Heart left ventricle (tissue), 13 donors: ENCODE measurements at regions not wholly inside any gene's neighbourhood (a gene's known extent, or its start where the extent isn't known, plus 50 kb on each side); places are given as distances from the start of the nearest gene placed in this dataset.

Source experiments
- POLR2A ChIP-seq, 2 donors: fragments of 450-650 bp; IDR thresholded peaks; one replicate each; pipeline ENCODE4 v1.6.1; 2017; ENCODE audit warnings: antibody characterized with exemption in 2 of 2, mild to moderate bottlenecking in 2 of 2, moderate library complexity in 2 of 2
- TF ChIP-seq, protein P1 (sequence below), 12 donors: fragments of 200-600 bp; sonication (generic) in 4 of 12; IDR thresholded peaks; one replicate each; pipeline versions ENCODE4 v1.5.0 to v1.8.0; 2018 to 2022; ENCODE audit warnings: antibody characterized with exemption in 12 of 12, mild to moderate bottlenecking in 5 of 12
- donor health status: ischemic (EF 13 %, LVEDD 7.1; RV severe dilation, severe dysfunction).
- donor health status: DM: no; HTN: yes; CAD: no.
- donor health status: DM: no; HTN: no; CAD: no.
- donor health status: ischemic (EF 25% LVEDD 6.9; RV normal size, moderate dysfunction).
- donor health status: ischemic (EF 25% LVEDD 5.7; RV mildly dilated, moderate dysfunction).
- donor health status: ischemic (EF 35%, LVEDD 5.7; RV mildly dilated, moderate dysfunction).
- donor health status: nonischemic (EF 11% LVEDD 7.7; RV severe dilation, severe dysfunction).
- donor health status: DM: yes; HTN: yes; CAD: no.
- donor health status: PGD.
- donor health status: ischemic (EF 29% LVEDD 5.4; RV normal size, mild dysfunction).
- donor health status: nonischemic (EF 23%, LVEDD 6.1; RV moderate dilation, normal function).

- TF ChIP-seq, protein P1, sequence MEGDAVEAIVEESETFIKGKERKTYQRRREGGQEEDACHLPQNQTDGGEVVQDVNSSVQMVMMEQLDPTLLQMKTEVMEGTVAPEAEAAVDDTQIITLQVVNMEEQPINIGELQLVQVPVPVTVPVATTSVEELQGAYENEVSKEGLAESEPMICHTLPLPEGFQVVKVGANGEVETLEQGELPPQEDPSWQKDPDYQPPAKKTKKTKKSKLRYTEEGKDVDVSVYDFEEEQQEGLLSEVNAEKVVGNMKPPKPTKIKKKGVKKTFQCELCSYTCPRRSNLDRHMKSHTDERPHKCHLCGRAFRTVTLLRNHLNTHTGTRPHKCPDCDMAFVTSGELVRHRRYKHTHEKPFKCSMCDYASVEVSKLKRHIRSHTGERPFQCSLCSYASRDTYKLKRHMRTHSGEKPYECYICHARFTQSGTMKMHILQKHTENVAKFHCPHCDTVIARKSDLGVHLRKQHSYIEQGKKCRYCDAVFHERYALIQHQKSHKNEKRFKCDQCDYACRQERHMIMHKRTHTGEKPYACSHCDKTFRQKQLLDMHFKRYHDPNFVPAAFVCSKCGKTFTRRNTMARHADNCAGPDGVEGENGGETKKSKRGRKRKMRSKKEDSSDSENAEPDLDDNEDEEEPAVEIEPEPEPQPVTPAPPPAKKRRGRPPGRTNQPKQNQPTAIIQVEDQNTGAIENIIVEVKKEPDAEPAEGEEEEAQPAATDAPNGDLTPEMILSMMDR (IDR thresholded peaks at IDR 0.05): no peak
- TF ChIP-seq POLR2A (IDR thresholded peaks at IDR 0.05): no peak
Measured at GRCh38 chr9:88938189-88938588, 53.1 kb upstream of the S1PR3 start.
